Astrocyte (in vitro differentiated cells and primary cell): ENCODE measurements at regions not wholly inside any gene's neighbourhood (a gene's known extent, or its start where the extent isn't known, plus 50 kb on each side); places are given as distances from the start of the nearest gene placed in this dataset.

Experiments used
- DNase-seq: peaks from one replicate; pipeline ENCODE4 v3.0.0-alpha.2; 2010; ENCODE audit warnings: low read depth
- FAIRE-seq: peaks from 2 replicates; lab custom pipeline; 2011; peaks lifted over from hg19 to GRCh38; lab: Jason Lieb, UNC
- H2AFZ ChIP-seq: 2 replicates; pipeline ENCODE4 v1.6.0; 2012; ENCODE audit warnings: low read depth, low read length, inconsistent platforms
- H3K27ac ChIP-seq: 2 replicates; pipeline ENCODE4 v1.5.1; 2011; ENCODE audit warnings: low read depth, low read length, inconsistent platforms
- H3K27me3 ChIP-seq: 2 replicates; pipeline ENCODE4 v1.6.0; 2011; ENCODE audit warnings: low read length, inconsistent platforms; ENCODE audit not compliant: insufficient read depth
- H3K36me3 ChIP-seq: 2 replicates; pipeline ENCODE4 v1.5.1; 2011; ENCODE audit warnings: low read length, inconsistent platforms; ENCODE audit not compliant: insufficient read depth
- H3K4me1 ChIP-seq: 2 replicates; pipeline ENCODE4 v1.5.1; 2011; ENCODE audit warnings: low read length, inconsistent platforms; ENCODE audit not compliant: insufficient read depth
- H3K4me2 ChIP-seq: 2 replicates; pipeline ENCODE4 v1.6.0; 2012; ENCODE audit warnings: low read length, inconsistent platforms
- H3K4me3 ChIP-seq: 2 replicates; pipeline ENCODE4 v1.5.1; 2011; ENCODE audit warnings: low read depth, mild to moderate bottlenecking, low read length, inconsistent platforms; ENCODE audit not compliant: insufficient read depth
- H3K79me2 ChIP-seq: 2 replicates; pipeline ENCODE4 v1.6.0; 2012; ENCODE audit warnings: mild to moderate bottlenecking, low read length, inconsistent platforms; ENCODE audit not compliant: insufficient read depth
- H3K9ac ChIP-seq: 2 replicates; pipeline ENCODE4 v1.6.0; 2012; ENCODE audit warnings: mild to moderate bottlenecking, low read length, inconsistent platforms
- H3K9me3 ChIP-seq: 2 replicates; pipeline ENCODE4 v1.5.1; 2012; ENCODE audit warnings: low read depth, mild to moderate bottlenecking, low read length, inconsistent platforms; ENCODE audit not compliant: insufficient read depth
- H4K20me1 ChIP-seq: 2 replicates; pipeline ENCODE4 v1.6.0; 2012; ENCODE audit warnings: low read length, inconsistent platforms; ENCODE audit not compliant: insufficient read depth
- H3K27ac Mint-ChIP-seq: one replicate; pipeline ENCODE4 v1.8.0; 2021; ENCODE audit warnings: mild to moderate bottlenecking, mixed read lengths; ENCODE audit not compliant: unreplicated experiment
- H3K27me3 Mint-ChIP-seq: one replicate; pipeline ENCODE4 v1.8.0; 2021; ENCODE audit warnings: low read depth, mixed read lengths; ENCODE audit not compliant: unreplicated experiment
- H3K36me3 Mint-ChIP-seq: one replicate; pipeline ENCODE4 v1.8.0; 2021; ENCODE audit warnings: low read depth, mixed read lengths; ENCODE audit not compliant: unreplicated experiment
- H3K4me1 Mint-ChIP-seq: one replicate; pipeline ENCODE4 v1.8.0; 2021; ENCODE audit warnings: low read depth, mixed read lengths; ENCODE audit not compliant: unreplicated experiment
- H3K4me3 Mint-ChIP-seq: one replicate; pipeline ENCODE4 v1.8.0; 2021; ENCODE audit warnings: mild to moderate bottlenecking, moderate library complexity, mixed read lengths; ENCODE audit not compliant: unreplicated experiment
- H3K9me3 Mint-ChIP-seq: one replicate; pipeline ENCODE4 v1.8.0; 2021; ENCODE audit warnings: mild to moderate bottlenecking, mixed read lengths; ENCODE audit not compliant: unreplicated experiment
- EZH2 ChIP-seq: IDR thresholded peaks from 2 replicates; pipeline ENCODE4 v1.6.1; 2012; ENCODE audit warnings: mild to moderate bottlenecking, low read length, inconsistent platforms; ENCODE audit not compliant: insufficient read depth
- TF ChIP-seq, protein P1 (sequence below): IDR thresholded peaks from 2 replicates; pipeline ENCODE4 v1.5.1; 2011; ENCODE audit warnings: low read depth, mild to moderate bottlenecking, inconsistent platforms, low read length, moderate library complexity; ENCODE audit not compliant: insufficient read depth

DNA sequence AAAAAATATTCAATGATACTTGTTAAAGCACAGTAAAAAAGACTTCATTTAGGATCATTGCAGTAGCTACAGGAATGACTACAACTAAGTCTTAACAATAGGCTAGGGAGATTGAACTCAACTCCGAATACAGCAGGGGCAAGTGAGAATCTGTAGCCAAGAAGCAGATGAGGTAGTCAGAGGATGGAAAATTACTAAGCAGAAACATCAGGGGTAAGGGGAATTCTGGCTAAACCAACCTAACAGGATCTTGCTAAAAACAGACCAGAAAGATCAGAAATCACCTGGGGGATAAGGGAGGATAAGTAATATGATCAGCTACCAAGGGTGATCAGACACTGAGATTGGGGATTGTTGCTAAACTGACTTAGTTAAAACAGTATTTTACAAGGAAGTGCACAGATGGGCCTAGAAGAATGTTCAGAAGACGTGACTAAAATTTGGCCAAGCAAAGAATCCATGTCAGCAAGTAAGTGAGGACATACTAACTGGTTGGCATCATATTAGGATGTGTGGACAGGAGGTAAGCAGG is 217.5 kb downstream of the TENT5A start:
- TF ChIP-seq, protein P1, sequence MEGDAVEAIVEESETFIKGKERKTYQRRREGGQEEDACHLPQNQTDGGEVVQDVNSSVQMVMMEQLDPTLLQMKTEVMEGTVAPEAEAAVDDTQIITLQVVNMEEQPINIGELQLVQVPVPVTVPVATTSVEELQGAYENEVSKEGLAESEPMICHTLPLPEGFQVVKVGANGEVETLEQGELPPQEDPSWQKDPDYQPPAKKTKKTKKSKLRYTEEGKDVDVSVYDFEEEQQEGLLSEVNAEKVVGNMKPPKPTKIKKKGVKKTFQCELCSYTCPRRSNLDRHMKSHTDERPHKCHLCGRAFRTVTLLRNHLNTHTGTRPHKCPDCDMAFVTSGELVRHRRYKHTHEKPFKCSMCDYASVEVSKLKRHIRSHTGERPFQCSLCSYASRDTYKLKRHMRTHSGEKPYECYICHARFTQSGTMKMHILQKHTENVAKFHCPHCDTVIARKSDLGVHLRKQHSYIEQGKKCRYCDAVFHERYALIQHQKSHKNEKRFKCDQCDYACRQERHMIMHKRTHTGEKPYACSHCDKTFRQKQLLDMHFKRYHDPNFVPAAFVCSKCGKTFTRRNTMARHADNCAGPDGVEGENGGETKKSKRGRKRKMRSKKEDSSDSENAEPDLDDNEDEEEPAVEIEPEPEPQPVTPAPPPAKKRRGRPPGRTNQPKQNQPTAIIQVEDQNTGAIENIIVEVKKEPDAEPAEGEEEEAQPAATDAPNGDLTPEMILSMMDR, result no peak
- TF ChIP-seq EZH2, result no peak
- Histone ChIP-seq H4K20me1 (no peaks in the 10 kb centered on the region), H2AFZ (no peak overlapping the region), H3K27ac (no peak overlapping the region), H3K9me3 (no peaks in the 10 kb centered on the region), H3K27me3 (no peaks in the 10 kb centered on the region), H3K36me3 (no peaks in the 10 kb centered on the region), H3K4me1 (no peaks in the 10 kb centered on the region), H3K9ac (no peak overlapping the region), H3K79me2 (no peaks in the 10 kb centered on the region), H3K4me2 (no peak overlapping the region), H3K4me3 (no peak overlapping the region)
- Mint-ChIP-seq H3K27ac (no peak overlapping the region), H3K9me3 (no peaks in the 10 kb centered on the region), H3K4me1 (peaks cover 5% of the 10 kb centered on the region), H3K36me3 (no peaks in the 10 kb centered on the region), H3K4me3 (no peak overlapping the region), H3K27me3 (no peaks in the 10 kb centered on the region)
- FAIRE-seq (no peak), DNase-seq (no peak)

DNA sequence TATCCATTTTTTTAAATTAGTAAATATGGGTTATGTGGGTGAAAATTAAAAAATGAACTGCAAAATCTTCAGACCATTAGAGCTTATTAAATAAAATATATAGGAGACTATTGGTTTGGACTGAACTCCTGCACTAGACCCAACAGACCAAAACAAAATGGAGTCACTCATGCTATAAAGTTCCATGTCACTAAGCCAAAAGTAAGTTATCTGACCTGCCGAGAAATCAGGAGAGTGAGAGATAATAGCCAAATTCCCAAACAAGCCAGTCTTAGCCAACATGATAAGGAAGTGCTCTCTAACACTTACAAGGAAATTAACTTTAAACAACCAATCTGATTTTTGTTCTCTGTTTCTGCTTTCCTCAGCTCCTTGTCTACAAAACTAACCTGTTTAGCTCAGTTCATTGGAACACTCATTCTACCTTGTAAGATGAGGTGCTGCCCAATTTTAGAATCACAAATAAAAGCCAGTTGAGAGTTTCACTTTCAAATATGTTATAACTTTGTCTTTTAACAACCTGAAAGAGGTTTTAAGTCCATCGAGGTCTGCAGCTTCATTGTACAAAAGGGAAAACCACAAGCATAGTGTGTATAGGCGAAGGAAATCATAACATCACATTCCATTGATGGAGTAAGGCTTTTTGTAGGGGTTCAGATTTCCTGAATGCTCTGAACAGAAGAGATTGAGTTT is 220.5 kb downstream of the TENT5A start:
- no peaks in the 10 kb centered on the region for H3K79me2 ChIP-seq
- H3K27me3 ChIP-seq, result no peaks in the 10 kb centered on the region
- no peaks in the 10 kb centered on the region for H3K36me3 Mint-ChIP-seq
- H3K4me1 ChIP-seq, result no peaks in the 10 kb centered on the region
- no peaks in the 10 kb centered on the region for H3K27me3 Mint-ChIP-seq
- TF ChIP-seq, protein P1, result no peak
- TF ChIP-seq EZH2, result no peak
- H3K9me3 ChIP-seq, result no peaks in the 10 kb centered on the region
- H3K27ac Mint-ChIP-seq, result no peak overlapping the region
- no peak overlapping the region for H3K4me3 Mint-ChIP-seq
- no peak overlapping the region for H3K4me2 ChIP-seq
- no peaks in the 10 kb centered on the region for H3K36me3 ChIP-seq
- no peak overlapping the region for H3K27ac ChIP-seq
- H2AFZ ChIP-seq, result no peak overlapping the region
- no peaks in the 10 kb centered on the region for H3K9me3 Mint-ChIP-seq
- peaks cover 5% of the 10 kb centered on the region for H3K4me1 Mint-ChIP-seq
- FAIRE-seq (peak; percentile 5), DNase-seq (peak; percentile 5)
- H3K9ac ChIP-seq, result no peak overlapping the region
- H3K4me3 ChIP-seq, result no peak overlapping the region
- no peaks in the 10 kb centered on the region for H4K20me1 ChIP-seq

DNA sequence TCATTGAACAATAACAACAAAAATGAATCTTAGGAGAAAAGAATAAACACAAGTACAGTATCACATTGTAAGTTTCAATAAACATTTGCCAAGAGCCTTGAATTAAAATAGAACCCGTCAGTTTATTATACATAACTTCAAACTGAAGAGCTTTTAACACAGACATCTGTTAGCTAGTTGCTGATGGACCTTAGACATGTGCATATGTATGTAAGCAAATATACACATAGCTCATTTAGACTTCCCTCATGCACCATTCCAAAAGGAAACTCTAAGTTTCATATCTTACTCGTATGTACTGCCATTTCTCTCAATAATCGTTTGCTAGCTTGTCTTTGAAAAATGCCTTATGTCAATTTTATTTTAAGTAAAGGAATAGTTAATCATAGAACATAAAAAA is 235.0 kb downstream of the TENT5A start:
- no peak for DNase-seq
- no peaks in the 10 kb centered on the region for H3K9me3 ChIP-seq
- no peak overlapping the region for H2AFZ ChIP-seq
- no peaks in the 10 kb centered on the region for H3K27me3 Mint-ChIP-seq
- H3K4me1 Mint-ChIP-seq, result no peaks in the 10 kb centered on the region
- H3K79me2 ChIP-seq, result no peaks in the 10 kb centered on the region
- no peak overlapping the region for H3K27ac Mint-ChIP-seq
- H3K36me3 Mint-ChIP-seq, result no peaks in the 10 kb centered on the region
- no peak overlapping the region for H3K4me3 ChIP-seq
- H3K4me3 Mint-ChIP-seq, result no peak overlapping the region
- TF ChIP-seq, protein P1, result no peak
- no peak for TF ChIP-seq EZH2
- H3K9me3 Mint-ChIP-seq, result no peaks in the 10 kb centered on the region
- no peak overlapping the region for H3K9ac ChIP-seq
- no peaks in the 10 kb centered on the region for H3K4me1 ChIP-seq
- no peak overlapping the region for H3K4me2 ChIP-seq
- no peak overlapping the region for H3K27ac ChIP-seq
- H3K36me3 ChIP-seq, result no peaks in the 10 kb centered on the region
- H3K27me3 ChIP-seq, result no peaks in the 10 kb centered on the region
- FAIRE-seq, result no peak
- no peaks in the 10 kb centered on the region for H4K20me1 ChIP-seq
